ENCODE measurements at regions not wholly inside any gene's neighbourhood (a gene's known extent, or its start where the extent isn't known, plus 50 kb on each side); places are given as distances from the start of the nearest gene placed in this dataset.

GRCh38 chr14:97994020-97994531 lies 1196.9 kb downstream of the VRK1 start (continued):
- TF ChIP-seq ZBTB40 (IDR thresholded peaks at IDR 0.05) (no peak), ZBTB40 (CRISPR knock-in tag; IDR thresholded peaks at IDR 0.05) (no peak), ZNF251 (CRISPR knock-in tag; IDR thresholded peaks at IDR 0.05) (no peak), THAP7 (CRISPR knock-in tag; IDR thresholded peaks at IDR 0.05) (no peak), ZNF713 (CRISPR knock-in tag; IDR thresholded peaks at IDR 0.05) (no peak), NFRKB (IDR thresholded peaks at IDR 0.05) (no peak), MTF1 (CRISPR knock-in tag; IDR thresholded peaks at IDR 0.05) (no peak), ZNF781 (CRISPR knock-in tag; IDR thresholded peaks at IDR 0.05; ENCODE audit: borderline replicate concordance, not compliant biosample characterization) (no peak), ZSCAN21 (CRISPR knock-in tag; IDR thresholded peaks at IDR 0.05; ENCODE audit: borderline replicate concordance) (no peak), ZNF543 (CRISPR knock-in tag; IDR thresholded peaks at IDR 0.05) (no peak), RFX5 (IDR thresholded peaks at IDR 0.05; ENCODE audit: low read depth, low read length) (no peak)

Data from HepG2 (cell line).